Activated CD4-positive, CD25-positive, alpha-beta regulatory T cell treated with anti-CD3 and anti-CD28 coated beads, Interleukin-2, amount 50 U/mL, for 72 hours (primary cell): ENCODE measurements at regions not wholly inside any gene's neighbourhood (a gene's known extent, or its start where the extent isn't known, plus 50 kb on each side); places are given as distances from the start of the nearest gene placed in this dataset.

Experiments used
- DNase-seq: peaks from one replicate; pipeline ENCODE4 v3.0.0; 2021

DNA sequence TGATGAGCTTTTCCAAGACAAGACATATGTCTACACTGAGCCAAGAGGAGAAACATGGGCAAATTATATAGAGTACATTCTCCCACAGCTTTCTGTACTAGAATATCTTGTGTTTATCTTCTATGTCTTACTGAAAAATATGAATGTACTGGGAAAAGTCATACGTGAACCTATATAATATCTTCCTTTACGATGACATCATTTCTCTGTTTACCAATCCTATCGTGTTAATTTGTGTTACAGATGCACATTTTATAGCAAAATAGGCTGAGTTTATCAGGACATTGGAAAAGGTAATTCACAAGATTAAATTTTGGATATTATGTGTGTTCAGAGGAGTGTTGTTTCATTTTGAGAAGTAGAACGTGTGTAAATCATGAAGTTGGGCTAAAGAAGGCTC lies 452.5 kb upstream of the THRB start:
- DNase-seq, result no peak

DNA sequence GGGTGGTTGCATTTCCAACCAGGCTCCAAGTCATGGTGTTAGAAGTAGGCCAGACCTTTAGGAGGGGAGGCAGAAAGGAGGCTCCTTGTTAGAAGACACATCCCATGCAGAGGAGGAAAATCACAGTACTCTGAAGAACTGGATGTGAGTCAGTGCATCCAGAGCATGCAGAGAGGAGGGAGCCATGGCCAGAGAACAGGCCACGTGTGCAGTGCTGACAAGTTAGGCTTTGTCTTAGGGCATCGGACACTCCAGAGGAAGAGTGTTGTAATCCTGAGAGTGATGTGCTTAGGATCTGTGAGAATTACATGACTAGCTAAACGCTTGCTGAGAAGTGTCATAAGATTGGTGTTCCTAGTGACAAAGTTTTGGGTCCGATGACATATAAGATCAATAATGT lies 456.5 kb upstream of the THRB start:
- no peak for DNase-seq

DNA sequence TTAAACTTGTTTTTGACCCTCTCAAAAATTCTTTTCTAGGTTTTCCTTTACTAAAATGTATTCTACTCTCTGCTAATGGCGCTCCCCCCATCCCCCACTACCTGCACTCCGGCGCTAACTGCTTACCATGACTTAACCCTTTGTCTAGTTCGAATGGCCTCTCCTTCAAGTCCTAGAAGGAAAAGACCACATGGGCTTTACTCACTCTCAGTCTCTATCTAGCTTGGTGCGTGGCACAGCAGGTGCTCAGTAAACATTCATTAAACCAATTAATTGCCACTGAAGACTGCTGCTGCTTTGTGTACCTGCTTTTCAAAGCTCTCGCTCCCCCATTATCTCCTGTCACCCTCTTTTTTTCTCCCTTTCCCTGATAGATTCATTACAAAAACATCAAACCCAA lies 457.7 kb upstream of the THRB start:
- no peak for DNase-seq

DNA sequence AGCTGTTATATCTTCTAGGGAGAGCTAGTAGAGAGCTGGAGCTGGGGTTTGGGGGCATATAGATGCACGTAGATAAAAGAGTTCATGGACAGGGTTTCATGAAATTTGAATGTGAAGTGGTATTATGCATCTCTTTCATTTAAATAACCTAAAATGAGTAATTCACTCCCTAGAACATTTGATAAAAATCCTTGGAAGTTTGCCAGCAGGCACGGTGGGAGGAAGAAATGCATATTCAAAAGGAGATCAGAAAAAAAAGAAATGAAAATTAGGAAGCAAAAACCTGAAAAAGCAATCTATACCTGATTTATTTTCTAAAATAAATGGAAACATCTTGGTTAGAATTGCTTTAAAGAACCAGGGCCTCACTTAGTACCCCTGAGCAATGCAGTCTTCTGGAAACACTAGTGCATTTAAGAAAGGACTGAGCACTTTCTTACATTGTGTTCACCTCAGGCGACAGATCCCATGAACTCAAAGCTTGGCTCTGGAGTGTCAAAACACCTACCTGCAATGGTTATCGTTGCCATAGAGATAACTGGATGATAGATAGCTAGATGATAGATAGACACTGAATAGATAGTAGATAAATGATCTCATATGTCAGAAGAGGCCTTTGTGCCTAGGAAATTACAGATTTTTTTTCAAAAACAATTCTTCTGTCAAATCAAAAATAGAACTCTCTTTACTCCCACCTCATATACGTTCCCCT lies 458.6 kb upstream of the THRB start:
- no peak for DNase-seq

DNA sequence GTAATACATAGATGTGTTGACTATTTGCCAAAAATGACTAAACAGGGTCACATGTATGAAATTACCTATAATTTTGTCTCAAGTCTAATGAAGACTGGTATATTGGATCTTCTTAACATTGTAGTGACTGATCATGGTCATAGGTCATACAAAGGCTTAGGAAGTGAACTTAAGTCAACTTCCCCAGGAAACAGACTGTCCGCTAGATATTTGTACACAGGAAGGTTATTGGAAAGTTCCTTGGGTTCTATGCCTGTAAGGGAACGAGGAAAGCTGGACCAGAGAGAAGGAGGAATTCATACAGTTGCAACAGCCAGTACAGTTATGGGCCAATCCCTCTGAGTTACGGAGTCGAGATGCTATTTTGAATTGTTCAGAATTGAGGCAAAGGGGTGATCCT lies 462.0 kb upstream of the THRB start:
- DNase-seq, result no peak

DNA sequence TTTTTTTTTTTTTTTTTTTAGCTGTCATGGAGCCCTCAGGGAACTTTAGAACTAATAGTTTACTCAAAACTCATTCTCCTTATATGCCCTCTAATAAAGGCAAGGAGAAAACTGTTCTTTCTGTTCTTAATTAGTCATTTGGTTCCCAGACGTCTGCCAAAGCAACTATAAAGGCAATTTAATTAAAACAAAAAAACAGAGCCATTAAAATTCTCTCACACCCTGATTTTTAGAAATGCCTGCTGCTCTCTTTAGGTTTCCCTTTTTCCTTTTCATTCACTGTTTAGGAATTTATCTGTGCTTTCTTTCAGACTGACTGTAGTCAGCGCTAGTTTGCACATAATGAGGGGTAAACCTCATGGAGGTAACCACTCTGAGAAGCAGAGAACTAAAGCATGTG lies 463.6 kb upstream of the THRB start:
- no peak for DNase-seq

DNA sequence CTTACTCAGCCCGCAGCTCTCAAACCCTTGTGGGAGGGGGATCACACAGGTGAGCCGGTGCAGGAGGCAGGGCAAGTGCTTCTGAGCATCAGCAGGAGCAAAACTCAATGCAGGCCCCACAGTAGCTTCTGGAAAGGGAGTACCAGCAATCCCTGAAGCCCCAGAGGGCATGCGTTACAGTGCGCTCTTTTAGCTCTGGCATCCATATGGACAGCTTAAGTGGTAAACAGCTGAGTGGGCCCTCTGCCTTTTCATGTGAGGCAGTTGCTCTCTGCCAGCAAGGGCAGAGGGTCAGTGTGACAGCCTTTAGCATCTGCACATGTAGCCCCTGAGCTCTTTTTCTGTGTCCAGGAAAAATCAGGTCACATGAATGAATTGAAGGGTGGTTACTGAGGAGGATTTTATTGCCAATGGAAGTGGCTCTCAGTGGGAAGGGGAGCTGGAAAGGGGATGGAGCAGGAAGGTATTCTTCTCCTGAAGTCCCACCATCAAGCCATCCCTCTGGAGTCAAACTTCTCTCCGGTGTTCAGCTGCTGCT lies 464.3 kb upstream of the THRB start:
- DNase-seq, result no peak

DNA sequence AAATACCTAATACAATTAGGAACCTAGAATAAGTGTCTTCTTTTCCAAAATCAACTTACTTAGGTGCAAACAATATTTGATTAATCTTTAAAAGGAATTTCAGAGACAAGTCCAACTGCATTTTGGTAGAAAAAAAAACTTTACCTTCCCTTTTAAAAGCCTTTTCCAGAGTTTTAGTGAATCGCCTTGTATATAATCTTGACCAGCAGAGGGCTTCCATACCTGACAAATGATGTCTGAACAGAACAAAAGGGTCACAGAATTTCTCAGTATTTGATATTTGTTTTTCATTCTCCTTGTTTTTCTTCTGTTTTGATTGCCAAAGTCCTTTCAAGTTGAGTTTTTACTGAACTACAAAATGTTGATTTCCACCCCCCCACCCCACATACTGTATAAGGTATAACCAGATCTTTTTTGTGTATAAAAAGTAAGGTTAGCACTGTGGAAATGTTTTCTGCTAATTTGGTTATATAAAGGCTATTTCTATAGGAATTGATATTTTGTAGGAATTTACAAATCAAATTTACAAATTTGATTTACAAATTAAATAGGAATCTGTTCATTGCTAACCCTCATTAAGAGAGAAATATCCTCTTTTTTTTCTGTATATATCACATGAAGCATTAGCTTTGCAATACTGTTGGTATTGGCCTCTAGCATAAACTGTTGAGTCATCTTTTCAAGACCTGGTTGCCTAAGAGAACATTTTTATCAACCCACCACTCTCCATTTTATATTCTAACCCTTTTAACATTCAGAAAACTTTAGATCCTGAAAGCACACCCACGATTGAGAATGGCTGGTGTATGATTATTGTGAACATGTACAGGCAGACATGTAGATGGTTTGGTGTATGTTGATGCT lies 464.1 kb upstream of the RARB start:
- DNase-seq, result no peak

DNA sequence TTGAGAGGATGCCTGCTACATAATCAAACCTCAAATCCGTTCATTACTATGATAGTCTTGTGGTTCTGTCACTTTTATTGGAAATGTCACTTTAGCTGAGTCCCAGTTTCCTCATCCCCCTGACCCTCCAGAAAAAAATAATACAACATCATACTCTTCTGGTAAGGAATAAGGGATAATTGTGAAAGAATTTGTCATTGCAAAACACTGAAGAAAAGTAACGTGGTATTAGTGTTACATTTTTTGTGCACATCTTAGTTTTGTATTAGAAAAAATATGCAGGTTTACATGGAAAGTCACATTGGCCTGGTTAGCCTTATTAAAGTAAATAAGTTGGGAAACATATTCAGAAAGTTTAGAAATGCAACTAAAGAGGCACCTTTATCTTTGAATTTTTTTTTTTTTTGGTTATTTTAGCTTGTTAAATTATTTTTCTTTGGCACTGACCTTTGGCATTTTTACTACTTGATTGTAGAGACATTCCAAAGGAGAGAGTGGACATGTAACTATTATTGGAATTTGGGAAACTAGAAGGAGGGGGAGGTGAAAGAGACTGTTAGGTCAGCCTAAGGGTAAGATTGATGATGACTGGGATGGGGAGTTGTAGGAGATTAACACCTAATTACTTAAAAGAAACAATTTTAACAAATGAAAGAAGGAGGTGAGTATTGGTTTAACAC lies 462.2 kb upstream of the RARB start:
- no peak for DNase-seq

DNA sequence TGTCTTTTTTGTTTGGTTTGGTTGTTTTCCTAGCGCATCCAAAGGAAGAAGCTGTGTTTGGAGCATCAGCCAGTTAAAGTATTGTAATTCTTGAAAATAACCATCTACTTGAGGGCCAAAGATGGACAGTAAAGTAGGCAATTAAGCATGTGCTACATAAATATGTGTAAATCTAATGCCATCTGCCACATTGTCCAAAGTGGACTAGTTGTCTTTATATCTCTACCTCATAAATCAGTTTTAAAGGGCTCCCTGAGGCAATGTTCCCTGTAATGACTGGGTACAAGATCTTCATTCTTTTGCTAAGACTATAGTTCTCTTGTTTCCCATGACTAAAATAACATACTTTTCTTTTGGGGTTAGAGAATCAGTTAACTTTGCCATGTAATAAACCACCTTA lies 460.0 kb upstream of the RARB start:
- no peak for DNase-seq

DNA sequence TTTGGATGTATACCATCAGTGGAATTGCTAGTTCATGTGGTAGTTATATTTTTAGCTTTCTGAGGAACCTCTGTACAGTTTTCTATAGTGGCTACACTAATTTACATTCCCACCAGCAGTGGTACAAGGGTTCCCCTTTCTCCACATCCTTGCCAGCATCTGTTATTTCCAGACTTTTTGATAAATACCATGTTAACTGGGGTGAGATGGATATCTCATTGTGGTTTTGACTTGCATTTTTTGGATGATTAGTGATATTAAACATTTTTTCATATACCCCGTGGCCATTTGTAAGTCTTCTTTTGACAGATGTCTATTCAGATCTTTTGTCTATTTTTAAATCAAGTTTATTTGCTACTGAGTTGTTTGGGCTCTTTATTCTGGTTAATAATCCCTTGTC lies 455.6 kb upstream of the RARB start:
- no peak for DNase-seq

DNA sequence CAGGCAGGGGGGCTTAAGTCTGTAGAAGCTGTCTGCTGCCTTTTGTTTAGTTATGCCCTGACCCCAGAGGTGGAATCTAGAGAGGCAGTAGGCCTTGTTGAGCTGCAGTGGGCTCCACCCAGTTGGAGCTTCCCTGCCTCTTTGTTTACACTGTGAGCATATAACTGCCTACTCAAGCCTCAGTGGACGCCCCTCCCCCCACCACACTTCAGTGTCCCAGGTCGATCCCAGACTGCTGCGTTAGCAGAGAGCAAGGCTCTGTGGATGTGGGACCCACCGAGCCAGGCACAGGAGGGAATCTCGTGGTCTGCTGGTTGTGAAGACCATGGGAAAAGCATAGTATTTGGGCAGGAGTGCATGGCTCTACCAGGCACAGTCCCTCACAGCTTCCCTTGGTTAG lies 446.8 kb upstream of the RARB start:
- no peak for DNase-seq

DNA sequence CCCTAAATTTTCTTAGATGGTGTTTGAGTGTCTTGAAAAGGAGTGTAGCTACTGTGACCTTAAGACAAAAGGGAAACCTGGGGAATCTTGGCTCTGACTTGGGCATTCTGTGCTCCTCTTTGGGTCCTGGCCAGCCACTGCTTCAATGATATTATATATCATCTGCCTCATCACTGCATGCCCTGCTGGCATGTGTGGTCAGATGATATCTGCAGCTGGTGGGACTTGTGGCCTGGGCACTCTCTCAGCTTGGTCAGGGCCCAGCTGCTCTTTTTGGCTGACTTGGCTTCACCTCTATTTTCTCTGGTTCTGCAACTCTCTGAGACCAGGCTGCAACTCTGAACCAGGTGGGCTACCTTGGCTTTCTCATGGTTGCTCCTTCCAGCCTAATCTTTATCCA lies 446.1 kb upstream of the RARB start:
- no peak for DNase-seq

DNA sequence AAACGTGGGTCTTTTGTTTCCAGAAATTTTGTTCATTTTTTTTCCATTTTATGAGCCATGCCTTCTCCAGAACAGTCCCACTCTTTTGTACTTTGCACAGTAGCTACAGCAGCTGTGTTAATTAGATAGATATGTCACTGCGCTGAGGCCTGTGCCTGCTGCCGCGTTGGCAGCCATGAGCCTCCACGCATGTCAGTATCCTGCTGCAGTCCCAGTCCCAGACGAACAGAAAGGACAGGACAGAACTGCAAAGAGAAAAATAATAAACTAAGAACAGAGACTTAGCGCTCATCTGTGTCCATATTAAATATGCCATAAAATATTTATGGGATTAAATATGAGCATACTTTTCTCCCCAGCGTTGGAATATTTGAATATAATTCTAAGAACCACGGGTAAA lies 442.4 kb upstream of the RARB start:
- no peak for DNase-seq

DNA sequence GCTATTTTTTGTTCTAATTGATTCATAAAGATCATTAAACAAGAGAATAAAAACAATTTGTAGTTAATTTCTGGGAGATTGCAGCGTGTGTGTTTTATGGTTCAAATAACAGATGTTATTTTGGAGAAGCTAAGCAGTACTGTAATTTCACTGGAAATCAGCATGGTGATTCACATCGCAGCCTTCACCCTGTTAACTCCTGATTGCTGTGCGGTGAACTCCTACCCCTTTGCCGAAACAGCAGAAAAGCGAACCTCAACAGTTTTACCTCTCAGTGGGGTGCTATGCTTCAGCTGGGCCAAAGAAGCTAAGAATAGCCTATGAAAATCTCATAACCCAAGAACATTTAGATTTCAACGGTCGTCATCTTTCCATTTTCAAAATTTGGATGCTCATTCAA lies 441.5 kb upstream of the RARB start:
- no peak for DNase-seq

DNA sequence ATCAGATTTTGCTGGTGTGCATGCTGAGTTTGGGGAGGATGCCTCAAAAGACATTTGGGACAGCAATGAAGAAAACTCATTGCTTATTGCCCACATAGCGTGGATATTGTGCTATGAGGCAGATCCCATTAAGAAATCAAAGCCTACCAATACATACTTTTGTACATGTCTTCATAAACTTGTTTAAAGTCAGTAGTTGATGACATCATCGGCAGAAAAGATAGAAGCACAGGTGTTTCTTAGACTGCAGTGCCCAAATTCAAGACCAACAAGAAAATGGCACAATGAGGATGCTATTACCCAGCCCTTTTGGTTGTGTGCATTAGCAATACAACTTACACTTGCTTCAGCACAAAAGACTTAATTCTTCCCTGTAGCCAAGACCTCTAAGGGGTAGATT lies 428.7 kb upstream of the RARB start:
- DNase-seq, result no peak

DNA sequence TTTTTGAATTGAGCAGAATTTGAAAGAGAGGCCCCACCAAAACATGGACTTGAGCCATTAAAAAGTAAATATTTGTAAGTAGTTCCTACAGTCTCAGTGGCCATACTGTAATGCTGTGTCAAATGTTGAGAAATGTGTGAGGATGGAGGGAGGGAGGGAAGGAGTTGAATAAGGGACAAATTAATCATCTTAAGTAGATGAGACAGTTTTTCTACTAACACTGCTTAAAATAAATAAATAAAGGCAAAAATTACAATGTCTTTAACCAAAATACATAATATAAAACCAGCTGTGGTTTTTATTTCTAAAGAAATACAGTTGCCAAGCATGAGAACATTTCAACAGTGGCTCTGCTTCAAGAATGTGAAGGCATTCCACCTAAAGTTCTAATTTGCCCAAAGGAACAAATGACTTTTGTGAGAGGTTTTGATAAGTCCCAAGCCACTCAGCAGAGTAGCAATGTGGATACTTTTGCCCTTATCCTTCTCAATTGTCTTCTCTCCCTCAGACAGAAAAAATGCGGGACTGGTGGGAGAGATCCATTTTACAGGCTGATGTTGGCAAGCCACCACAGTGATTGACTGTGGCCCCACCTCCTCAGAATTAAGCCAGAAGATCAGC lies 427.0 kb upstream of the RARB start:
- no peak for DNase-seq

DNA sequence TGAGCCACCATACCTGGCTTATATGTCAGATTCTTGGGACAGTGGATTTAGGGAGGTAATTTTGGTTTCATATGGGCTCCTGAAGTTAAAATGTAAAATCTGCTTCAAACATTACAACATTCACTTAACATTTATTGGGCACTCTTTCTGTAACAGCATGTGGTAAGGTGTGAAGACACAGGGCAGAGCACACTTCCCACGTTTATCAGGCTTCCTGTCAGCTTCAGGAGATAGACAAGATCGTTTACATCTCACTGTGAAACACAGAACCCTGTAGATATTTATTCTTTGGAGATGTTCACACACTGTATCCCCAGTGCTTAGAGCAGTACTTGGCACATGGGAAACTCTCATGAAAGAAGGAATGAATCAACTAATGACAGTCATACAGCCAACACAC lies 426.0 kb upstream of the RARB start:
- DNase-seq, result no peak

DNA sequence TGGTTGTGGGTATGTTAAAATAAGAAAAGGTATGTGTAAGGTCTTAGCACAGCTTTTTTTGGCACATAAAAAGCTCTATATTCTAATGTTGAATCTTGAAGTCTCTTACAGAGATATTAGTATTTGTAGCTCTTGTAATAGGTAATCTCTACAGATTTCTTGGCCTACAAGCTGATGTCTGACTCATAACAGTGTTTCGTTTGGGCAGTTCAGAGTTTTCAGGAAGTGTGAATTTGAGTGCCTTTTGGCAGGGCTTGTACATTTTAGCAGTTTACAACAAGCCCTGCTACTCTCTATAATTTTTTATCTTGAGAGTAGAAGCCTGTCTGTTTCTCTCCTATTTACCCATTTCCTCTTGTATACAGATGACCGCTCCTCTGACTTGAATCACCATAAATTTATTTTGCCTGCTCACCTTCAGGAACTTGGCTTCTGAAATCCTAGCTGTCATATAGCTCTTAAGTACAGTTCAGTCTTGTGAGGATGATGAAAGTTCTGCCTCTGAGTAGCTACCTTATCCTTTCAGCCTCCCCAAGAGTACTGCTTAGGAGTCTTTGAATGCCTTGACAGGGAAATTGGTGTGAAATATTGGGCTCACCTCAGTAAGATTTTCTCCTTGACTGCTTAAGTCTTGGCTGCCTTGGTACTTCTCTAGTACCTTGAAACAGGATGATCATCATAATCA lies 419.9 kb upstream of the RARB start:
- no peak for DNase-seq

DNA sequence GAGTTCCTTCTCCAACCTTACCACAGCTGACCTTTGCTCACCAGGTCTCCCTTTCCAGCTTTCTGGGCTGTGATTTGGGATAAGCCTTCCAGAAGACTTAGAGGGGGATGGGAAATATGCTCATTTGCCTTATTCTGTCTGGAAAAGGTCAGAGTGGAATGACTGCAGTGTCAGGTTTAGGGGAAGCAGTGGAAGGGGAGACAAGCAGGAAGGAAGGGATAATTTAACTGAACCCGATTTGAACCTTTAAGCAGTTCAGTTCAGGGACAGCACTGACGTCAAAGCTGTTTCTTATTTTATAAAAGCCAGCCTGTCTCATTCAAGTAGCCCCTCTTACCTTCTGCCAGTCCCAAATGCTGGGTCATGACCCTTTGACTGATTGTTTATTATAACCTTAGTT lies 418.4 kb upstream of the RARB start:
- DNase-seq, result no peak

DNA sequence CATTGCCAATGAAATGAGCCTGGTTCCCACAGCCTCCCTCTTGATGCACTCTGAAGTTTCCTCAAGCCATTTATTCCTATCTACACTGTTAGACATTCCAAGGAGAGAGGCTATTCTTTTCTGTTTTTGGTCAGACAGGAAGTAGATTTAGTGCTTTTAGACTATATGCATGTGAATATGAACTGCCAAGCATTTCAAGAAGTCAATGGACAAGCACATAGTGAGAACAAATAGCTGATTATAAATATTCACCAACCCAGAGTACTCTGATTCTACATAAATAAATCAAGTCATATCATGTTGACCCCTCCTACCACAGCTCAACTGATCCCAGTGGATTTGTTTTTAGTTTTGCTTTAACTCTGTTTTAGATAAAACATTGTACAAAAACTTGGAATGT lies 412.5 kb upstream of the RARB start:
- no peak for DNase-seq

DNA sequence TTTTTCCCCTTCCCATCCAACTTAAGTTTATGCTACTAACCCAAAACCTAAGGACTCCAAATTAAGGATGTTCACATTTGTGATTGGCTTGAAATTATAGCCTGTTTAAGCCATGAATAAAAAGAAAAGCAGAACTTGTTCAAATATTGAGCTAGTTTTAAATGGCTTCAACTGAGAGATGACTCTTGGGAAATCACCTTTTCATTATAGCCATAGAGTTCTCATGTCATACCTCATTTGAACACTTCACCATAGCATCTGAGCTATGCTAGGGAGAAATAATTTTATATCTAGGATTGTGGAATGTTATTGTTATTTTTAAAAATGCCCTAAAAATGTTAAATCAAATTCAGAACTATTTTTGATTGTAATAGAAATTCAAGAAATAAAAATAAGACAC lies 409.2 kb upstream of the RARB start:
- DNase-seq, result no peak

DNA sequence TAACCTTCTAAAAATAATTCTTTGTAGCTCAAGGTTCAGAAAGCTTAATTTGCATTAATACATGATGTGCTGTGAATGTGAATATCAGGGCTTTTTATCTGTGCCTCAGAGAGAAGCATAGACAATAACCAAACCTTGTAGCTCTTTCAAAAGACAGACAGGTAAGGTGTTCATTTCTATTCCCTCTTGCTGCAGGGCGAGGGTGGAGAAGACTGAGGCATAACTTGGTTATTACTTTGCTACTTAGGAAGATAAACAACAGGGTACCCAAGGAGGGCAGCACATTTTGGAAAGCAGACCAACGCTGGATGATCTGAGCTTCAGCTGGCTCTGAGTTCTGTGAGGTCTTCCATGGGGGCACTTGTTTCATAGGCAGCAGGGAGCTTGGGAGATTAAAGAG lies 408.6 kb upstream of the RARB start:
- DNase-seq, result no peak
